HFFc6 (cell line): ENCODE measurements at regions not wholly inside any gene's neighbourhood (a gene's known extent, or its start where the extent isn't known, plus 50 kb on each side); places are given as distances from the start of the nearest gene placed in this dataset.
"Not testable (repeated sequence)": the region's sequence is repeated elsewhere in the genome, so short reads cannot be mapped to it uniquely, and the experiment has no call there.

Experiments used
- DNase-seq: peaks from one replicate; pipeline ENCODE4 v3.0.0-alpha.2; 2018
- H3K27ac Mint-ChIP-seq: 2 replicates; pipeline ENCODE4 v1.8.0; 2020; ENCODE audit warnings: mild to moderate bottlenecking, mixed read lengths
- H3K27me3 Mint-ChIP-seq: 2 replicates; pipeline ENCODE4 v1.8.0; 2021; ENCODE audit warnings: mild to moderate bottlenecking, moderate library complexity, mixed read lengths; ENCODE audit not compliant: insufficient read depth
- H3K36me3 Mint-ChIP-seq: 2 replicates; pipeline ENCODE4 v1.8.0; 2021; ENCODE audit warnings: low read depth, mixed read lengths
- H3K4me1 Mint-ChIP-seq: 2 replicates; pipeline ENCODE4 v1.8.0; 2020; ENCODE audit warnings: low read depth, mixed read lengths
- H3K4me3 Mint-ChIP-seq: 2 replicates; pipeline ENCODE4 v1.8.0; 2020; ENCODE audit warnings: mild to moderate bottlenecking, moderate library complexity, mixed read lengths
- H3K9me3 Mint-ChIP-seq: 2 replicates; pipeline ENCODE4 v1.8.0; 2020; ENCODE audit warnings: mild to moderate bottlenecking, mixed read lengths
- CTCF ChIP-seq: fragments of 200-600 bp; sonication (generic); IDR thresholded peaks from 2 replicates; pipeline ENCODE4 v1.5.0; 2021; ENCODE audit warnings: antibody characterized with exemption, mild to moderate bottlenecking

GRCh38 chr14:55834390-55834789 is 254.4 kb downstream of the KTN1 start:
- TF ChIP-seq CTCF, result no peak
- H3K4me1 Mint-ChIP-seq, result peaks cover 8% of the 10 kb centered on the region; the same call in 1 of the 2 replicates
- no peaks in the 10 kb centered on the region for H3K36me3 Mint-ChIP-seq
- peaks cover 5% of the 10 kb centered on the region for H3K27me3 Mint-ChIP-seq
- no peaks in the 10 kb centered on the region for H3K9me3 Mint-ChIP-seq
- no peak overlapping the region for H3K27ac Mint-ChIP-seq
- no peak overlapping the region for H3K4me3 Mint-ChIP-seq
- DNase-seq, result no peak

GRCh38 chr14:55835985-55836384 is 256.0 kb downstream of the KTN1 start:
- no peak for DNase-seq
- H3K4me3 Mint-ChIP-seq, result no peak overlapping the region
- H3K27ac Mint-ChIP-seq, result no peak overlapping the region
- H3K4me1 Mint-ChIP-seq, result peaks cover 8% of the 10 kb centered on the region; the same call in 1 of the 2 replicates
- peaks cover 3% of the 10 kb centered on the region for H3K27me3 Mint-ChIP-seq
- no peaks in the 10 kb centered on the region for H3K9me3 Mint-ChIP-seq
- H3K36me3 Mint-ChIP-seq, result no peaks in the 10 kb centered on the region
- TF ChIP-seq CTCF, result no peak

GRCh38 chr14:55837467-55837866 is 257.5 kb downstream of the KTN1 start:
- H3K27ac Mint-ChIP-seq, result no peak overlapping the region
- H3K36me3 Mint-ChIP-seq, result no peaks in the 10 kb centered on the region
- H3K4me1 Mint-ChIP-seq, result peaks cover 1% of the 10 kb centered on the region; the same call in 1 of the 2 replicates
- H3K27me3 Mint-ChIP-seq, result peaks cover 3% of the 10 kb centered on the region; the same call in 1 of the 2 replicates
- H3K9me3 Mint-ChIP-seq, result no peaks in the 10 kb centered on the region
- H3K4me3 Mint-ChIP-seq, result no peak overlapping the region
- no peak for TF ChIP-seq CTCF
- DNase-seq, result no peak

GRCh38 chr14:55838529-55839052 is 258.6 kb downstream of the KTN1 start:
- Mint-ChIP-seq H3K27me3 (peaks cover 3% of the 10 kb centered on the region; the same call in 1 of the 2 replicates), H3K4me1 (no peaks in the 10 kb centered on the region), H3K27ac (no peak overlapping the region), H3K36me3 (no peaks in the 10 kb centered on the region), H3K9me3 (no peaks in the 10 kb centered on the region), H3K4me3 (no peak overlapping the region)
- no peak for DNase-seq
- no peak for TF ChIP-seq CTCF

- not testable (repeated sequence) for H3K4me3 Mint-ChIP-seq, H3K36me3 Mint-ChIP-seq, DNase-seq, H3K4me1 Mint-ChIP-seq, H3K9me3 Mint-ChIP-seq, H3K27ac Mint-ChIP-seq, H3K27me3 Mint-ChIP-seq
Observed at GRCh38 chr14:55839301-55839947, 259.4 kb downstream of the KTN1 start.

GRCh38 chr14:55840821-55841220 is 260.8 kb downstream of the KTN1 start:
- no peak overlapping the region for H3K27ac Mint-ChIP-seq
- no peaks in the 10 kb centered on the region for H3K4me1 Mint-ChIP-seq
- H3K36me3 Mint-ChIP-seq, result no peaks in the 10 kb centered on the region
- H3K4me3 Mint-ChIP-seq, result no peak overlapping the region
- no peak for DNase-seq
- H3K9me3 Mint-ChIP-seq, result no peaks in the 10 kb centered on the region
- H3K27me3 Mint-ChIP-seq, result peaks cover 3% of the 10 kb centered on the region; the same call in 1 of the 2 replicates
- no peak for TF ChIP-seq CTCF
